ENCODE measurements at regions not wholly inside any gene's neighbourhood (a gene's known extent, or its start where the extent isn't known, plus 50 kb on each side); places are given as distances from the start of the nearest gene placed in this dataset.

GRCh38 chr19:29324717-29325116 is 111.8 kb upstream of the UQCRFS1 start:
- no peaks in the 10 kb centered on the region for H3K36me3 Mint-ChIP-seq (ENCODE audit: low read depth)
- no peak overlapping the region for H3K27ac Mint-ChIP-seq
- intact Hi-C loops (cut with DNase I, micrococcal nuclease), result no loop called here
- no peak for ATAC-seq (ENCODE audit: poor library complexity)
- Histone ChIP-seq H3K4me3 (ENCODE audit: low read length) (no peak overlapping the region), H3K27me3 (ENCODE audit: control insufficient read depth in 1 of 2, insufficient read depth in 2 of 2, low read length in 2 of 2) (no peaks in the 10 kb centered on the region), H3K36me3 (ENCODE audit: insufficient read depth, low read length) (no peaks in the 10 kb centered on the region), H3K4me1 (ENCODE audit: insufficient read depth, low read length) (no peaks in the 10 kb centered on the region), H3K9me3 (ENCODE audit: control insufficient read depth in 1 of 2, insufficient read depth in 1 of 2, low read length in 2 of 2) (peaks cover 0 to 27% of the 10 kb centered on the region in 2 experiments), H3K27ac (ENCODE audit: low read depth in 1 of 2, low read length in 2 of 2) (no peak overlapping the region)
- peaks cover 15% of the 10 kb centered on the region for H3K27me3 Mint-ChIP-seq
- CTCF ChIA-PET, result no interaction called here
- no peak for DNase-seq
- no peak for TF ChIP-seq CTCF (IDR thresholded peaks at IDR 0.05)
- no peak overlapping the region for H3K4me3 Mint-ChIP-seq
- peaks cover 4% of the 10 kb centered on the region for H3K9me3 Mint-ChIP-seq
- POLR2A ChIA-PET, result no interaction called here
- H3K4me1 Mint-ChIP-seq (ENCODE audit: low read depth), result no peaks in the 10 kb centered on the region

GRCh38 chr19:29325241-29325975 is 112.5 kb upstream of the UQCRFS1 start:
- TF ChIP-seq CTCF (IDR thresholded peaks at IDR 0.05), result no peak
- Histone ChIP-seq H3K4me1 (ENCODE audit: insufficient read depth, low read length) (no peaks in the 10 kb centered on the region), H3K27me3 (ENCODE audit: control insufficient read depth in 1 of 2, insufficient read depth in 2 of 2, low read length in 2 of 2) (no peaks in the 10 kb centered on the region), H3K9me3 (ENCODE audit: control insufficient read depth in 1 of 2, insufficient read depth in 1 of 2, low read length in 2 of 2) (peaks cover 0 to 31% of the 10 kb centered on the region in 2 experiments), H3K27ac (ENCODE audit: low read depth in 1 of 2, low read length in 2 of 2) (no peak overlapping the region), H3K36me3 (ENCODE audit: insufficient read depth, low read length) (no peaks in the 10 kb centered on the region), H3K4me3 (ENCODE audit: low read length) (no peak overlapping the region)
- ChIA-PET CTCF (no interaction called here), POLR2A (no interaction called here)
- Mint-ChIP-seq H3K27ac (no peak overlapping the region), H3K4me1 (ENCODE audit: low read depth) (no peaks in the 10 kb centered on the region), H3K4me3 (no peak overlapping the region), H3K27me3 (peaks cover 15% of the 10 kb centered on the region), H3K9me3 (peaks cover 4% of the 10 kb centered on the region), H3K36me3 (ENCODE audit: low read depth) (no peaks in the 10 kb centered on the region)
- ATAC-seq (ENCODE audit: poor library complexity) (no peak), DNase-seq (no peak)
- intact Hi-C loops (cut with DNase I, micrococcal nuclease), result no loop called here

DNA sequence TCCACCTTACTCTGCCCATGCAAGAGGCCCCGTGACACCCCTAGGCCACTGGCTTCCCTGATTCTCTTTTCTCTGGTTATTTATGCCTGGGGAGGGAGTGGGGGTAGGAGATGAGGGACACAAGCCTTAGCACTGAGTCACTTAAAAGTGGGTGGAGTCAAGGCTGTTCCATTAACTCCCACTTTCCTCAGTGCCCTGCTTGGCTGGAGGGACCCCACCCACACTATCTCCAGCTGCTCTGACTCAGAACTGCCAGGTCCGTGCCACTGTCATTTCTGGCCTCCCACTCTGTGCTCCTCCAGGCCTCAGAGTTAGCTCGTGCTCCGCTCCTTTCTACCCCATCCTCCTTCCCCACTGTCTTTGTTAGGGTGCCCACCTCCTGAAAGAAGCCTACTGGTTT is 113.4 kb upstream of the UQCRFS1 start:
- no peak overlapping the region for H3K27ac ChIP-seq (ENCODE audit: low read depth in 1 of 2, low read length in 2 of 2)
- no peaks in the 10 kb centered on the region for H3K4me1 Mint-ChIP-seq (ENCODE audit: low read depth)

More for the DNA sequence above, 113.4 kb upstream of the UQCRFS1 start:
- Mint-ChIP-seq H3K27me3 (peaks cover 15% of the 10 kb centered on the region), H3K9me3 (peaks cover 4% of the 10 kb centered on the region), H3K4me3 (no peak overlapping the region), H3K36me3 (ENCODE audit: low read depth) (no peaks in the 10 kb centered on the region), H3K27ac (no peak overlapping the region)
- no peak for TF ChIP-seq CTCF (IDR thresholded peaks at IDR 0.05)
- H3K9me3 ChIP-seq (ENCODE audit: control insufficient read depth in 1 of 2, insufficient read depth in 1 of 2, low read length in 2 of 2), result peaks cover 0 to 34% of the 10 kb centered on the region in 2 experiments
- intact Hi-C loops (cut with DNase I, micrococcal nuclease), result no loop called here
- no peaks in the 10 kb centered on the region for H3K4me1 ChIP-seq (ENCODE audit: insufficient read depth, low read length)
- ATAC-seq (ENCODE audit: poor library complexity) (no peak), DNase-seq (no peak)
- ChIA-PET CTCF (no interaction called here), POLR2A (no interaction called here)
- H3K27me3 ChIP-seq (ENCODE audit: control insufficient read depth in 1 of 2, insufficient read depth in 2 of 2, low read length in 2 of 2), result no peaks in the 10 kb centered on the region
- no peak overlapping the region for H3K4me3 ChIP-seq (ENCODE audit: low read length)
- no peaks in the 10 kb centered on the region for H3K36me3 ChIP-seq (ENCODE audit: insufficient read depth, low read length)
